DOHH2 (cell line): ENCODE measurements at regions not wholly inside any gene's neighbourhood (a gene's known extent, or its start where the extent isn't known, plus 50 kb on each side); places are given as distances from the start of the nearest gene placed in this dataset.
"Not testable (repeated sequence)": the region's sequence is repeated elsewhere in the genome, so short reads cannot be mapped to it uniquely, and the experiment has no call there.

Source experiments
- EZH2phosphoT487 ChIP-seq: fragments of 200-600 bp; sonication (generic); IDR thresholded peaks from 2 replicates; pipeline ENCODE4 v1.6.1; 2017; ENCODE audit warnings: borderline replicate concordance, mild to moderate bottlenecking, antibody characterized with exemption, low read length, moderate library complexity, mixed read lengths
- TF ChIP-seq, protein P1 (sequence below): fragments of 200-600 bp; sonication (generic); IDR thresholded peaks from one replicate; pipeline ENCODE4 v1.5.1; 2014; ENCODE audit warnings: antibody characterized with exemption, mild to moderate bottlenecking, low read depth, low read length; ENCODE audit not compliant: poor library complexity, severe bottlenecking

DNA sequence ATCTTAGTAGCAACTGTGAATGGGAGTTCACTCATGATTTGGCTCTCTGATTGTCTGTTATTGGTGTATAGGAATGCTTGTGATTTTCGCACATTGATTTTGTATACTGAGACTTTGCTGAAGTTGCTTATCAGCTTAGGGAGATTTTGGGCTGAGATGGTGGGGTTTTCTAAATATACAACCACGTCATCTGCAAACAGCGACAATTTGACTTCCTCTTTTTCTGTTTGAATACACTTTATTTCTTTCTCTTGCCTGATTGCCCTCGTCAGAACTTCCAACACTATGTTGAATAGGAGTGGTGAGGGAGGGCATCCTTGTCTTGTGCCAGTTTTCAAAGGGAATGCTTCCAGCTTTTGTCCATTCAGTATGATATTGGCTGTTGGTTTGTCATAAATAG is 1883.1 kb upstream of the TENM3 start:
- TF ChIP-seq, protein P1, sequence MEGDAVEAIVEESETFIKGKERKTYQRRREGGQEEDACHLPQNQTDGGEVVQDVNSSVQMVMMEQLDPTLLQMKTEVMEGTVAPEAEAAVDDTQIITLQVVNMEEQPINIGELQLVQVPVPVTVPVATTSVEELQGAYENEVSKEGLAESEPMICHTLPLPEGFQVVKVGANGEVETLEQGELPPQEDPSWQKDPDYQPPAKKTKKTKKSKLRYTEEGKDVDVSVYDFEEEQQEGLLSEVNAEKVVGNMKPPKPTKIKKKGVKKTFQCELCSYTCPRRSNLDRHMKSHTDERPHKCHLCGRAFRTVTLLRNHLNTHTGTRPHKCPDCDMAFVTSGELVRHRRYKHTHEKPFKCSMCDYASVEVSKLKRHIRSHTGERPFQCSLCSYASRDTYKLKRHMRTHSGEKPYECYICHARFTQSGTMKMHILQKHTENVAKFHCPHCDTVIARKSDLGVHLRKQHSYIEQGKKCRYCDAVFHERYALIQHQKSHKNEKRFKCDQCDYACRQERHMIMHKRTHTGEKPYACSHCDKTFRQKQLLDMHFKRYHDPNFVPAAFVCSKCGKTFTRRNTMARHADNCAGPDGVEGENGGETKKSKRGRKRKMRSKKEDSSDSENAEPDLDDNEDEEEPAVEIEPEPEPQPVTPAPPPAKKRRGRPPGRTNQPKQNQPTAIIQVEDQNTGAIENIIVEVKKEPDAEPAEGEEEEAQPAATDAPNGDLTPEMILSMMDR: not testable (repeated sequence)
- TF ChIP-seq EZH2phosphoT487: not testable (repeated sequence)
